GM19397 (cell line): ENCODE measurements at regions not wholly inside any gene's neighbourhood (a gene's known extent, or its start where the extent isn't known, plus 50 kb on each side); places are given as distances from the start of the nearest gene placed in this dataset.
"Not testable (repeated sequence)": the region's sequence is repeated elsewhere in the genome, so short reads cannot be mapped to it uniquely, and the experiment has no call there.

Experiments
- ATAC-seq: cut with Tn5 transposase; IDR thresholded peaks from one replicate; pipeline ENCODE4 v1.9.1; 2021; ENCODE audit warnings: mild to moderate bottlenecking, moderate library complexity; ENCODE audit not compliant: unreplicated experiment

DNA sequence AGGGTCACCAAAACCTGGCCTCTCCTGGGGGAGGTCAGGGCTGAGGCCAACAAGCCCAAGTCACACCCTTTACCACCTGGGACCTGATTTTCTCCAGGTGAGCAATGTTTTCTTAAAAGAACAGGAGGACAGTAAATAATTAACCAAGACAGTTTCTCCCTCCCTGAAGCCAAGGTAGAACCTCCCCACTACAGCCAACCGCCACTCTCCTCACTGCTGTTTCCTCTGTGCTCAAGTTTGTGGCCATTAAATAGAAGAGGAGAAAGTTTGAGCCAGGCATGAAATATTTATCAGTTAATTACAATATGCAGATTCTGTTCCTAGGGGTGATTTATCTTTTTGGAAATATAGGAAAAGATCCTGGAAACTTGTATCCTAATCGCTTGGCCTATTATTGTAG is 150.6 kb upstream of the ANKRD20A1 start:
- ATAC-seq, result not testable (repeated sequence)

DNA sequence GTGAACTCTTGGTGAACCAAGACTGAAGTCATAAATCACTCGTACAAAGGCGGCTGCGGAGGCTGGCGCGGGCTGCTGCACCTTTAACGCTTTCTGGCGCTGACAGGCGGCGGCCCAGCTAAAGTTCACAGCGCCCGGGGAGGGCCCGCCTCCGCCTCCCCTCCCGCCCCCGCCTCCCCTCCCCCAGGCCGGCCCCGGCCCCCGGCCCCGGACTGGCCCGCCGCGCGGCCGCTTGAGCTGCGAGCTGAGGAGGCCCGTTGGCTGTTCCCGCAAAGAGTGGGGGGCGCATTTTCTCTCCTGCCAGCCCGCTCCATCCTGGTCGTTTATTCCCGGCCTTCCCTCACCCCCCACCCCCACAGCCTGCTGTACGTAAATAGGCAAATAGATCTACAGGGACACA is 147.3 kb upstream of the ANKRD20A1 start:
- ATAC-seq, result not testable (repeated sequence)

DNA sequence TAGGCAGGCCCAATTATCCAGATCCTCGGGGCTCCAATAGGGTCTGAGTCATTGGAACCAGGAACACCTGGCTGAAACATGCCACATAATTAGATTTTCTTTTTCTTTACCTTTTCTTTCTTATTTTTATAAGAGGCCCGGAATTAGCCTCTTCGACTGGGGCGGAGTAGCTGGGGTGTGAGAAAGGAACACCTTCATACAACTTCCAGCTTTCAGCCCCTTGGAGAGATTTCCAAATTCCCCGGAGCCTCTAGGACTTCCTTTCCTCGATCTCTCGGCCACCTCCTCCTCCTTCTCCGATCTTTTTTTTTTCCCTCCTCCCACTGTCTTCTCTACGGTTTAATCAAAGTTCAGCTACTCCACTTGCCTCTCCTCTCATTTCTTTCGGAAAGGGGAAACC is 146.8 kb upstream of the ANKRD20A1 start:
- ATAC-seq, result not testable (repeated sequence)

GRCh38 chr9:67712956-67713355 is 145.8 kb upstream of the ANKRD20A1 start:
- ATAC-seq, result not testable (repeated sequence)

GRCh38 chr9:67717830-67718388 is 140.8 kb upstream of the ANKRD20A1 start:
- not testable (repeated sequence) for ATAC-seq

GRCh38 chr9:67720491-67720890 is 138.2 kb upstream of the ANKRD20A1 start:
- not testable (repeated sequence) for ATAC-seq

DNA sequence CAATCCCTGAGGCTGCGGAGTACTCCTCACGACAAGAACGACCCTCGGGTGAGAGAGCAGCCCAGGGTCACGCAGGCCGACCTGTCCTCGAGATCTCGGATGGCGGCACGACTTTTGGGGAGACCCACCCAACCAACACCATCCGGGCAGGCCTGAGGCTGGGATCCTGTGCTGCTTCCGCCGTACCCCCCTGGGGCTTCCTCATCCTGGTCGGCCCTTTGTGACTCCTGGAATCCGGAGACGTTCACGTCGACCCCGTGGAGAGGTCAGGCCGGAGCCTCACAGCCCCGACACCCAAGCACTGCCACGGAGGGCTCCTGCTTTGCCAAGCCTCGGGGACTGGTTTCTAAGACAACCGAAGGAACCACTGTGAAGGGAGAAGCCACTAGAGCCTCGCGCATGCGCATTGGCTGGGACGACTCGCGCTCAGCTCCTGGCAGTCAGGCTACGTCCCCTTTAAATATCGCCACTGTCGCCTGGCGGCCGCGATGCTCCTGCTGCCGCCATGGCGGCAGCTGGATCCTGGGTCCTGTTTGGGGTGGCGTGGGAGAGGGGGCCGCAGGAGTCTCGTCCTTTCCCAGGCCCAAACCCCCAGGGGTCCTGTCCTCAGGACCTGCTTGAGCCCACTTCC is 136.2 kb upstream of the ANKRD20A1 start:
- peak; percentile 80 for ATAC-seq

- ATAC-seq, result not testable (repeated sequence)
These were observed 135.5 kb upstream of the ANKRD20A1 start for GRCh38 chr9:67723185-67723584.

- not testable (repeated sequence) for ATAC-seq
These were observed 133.8 kb upstream of the ANKRD20A1 start for GRCh38 chr9:67724885-67725284.

DNA sequence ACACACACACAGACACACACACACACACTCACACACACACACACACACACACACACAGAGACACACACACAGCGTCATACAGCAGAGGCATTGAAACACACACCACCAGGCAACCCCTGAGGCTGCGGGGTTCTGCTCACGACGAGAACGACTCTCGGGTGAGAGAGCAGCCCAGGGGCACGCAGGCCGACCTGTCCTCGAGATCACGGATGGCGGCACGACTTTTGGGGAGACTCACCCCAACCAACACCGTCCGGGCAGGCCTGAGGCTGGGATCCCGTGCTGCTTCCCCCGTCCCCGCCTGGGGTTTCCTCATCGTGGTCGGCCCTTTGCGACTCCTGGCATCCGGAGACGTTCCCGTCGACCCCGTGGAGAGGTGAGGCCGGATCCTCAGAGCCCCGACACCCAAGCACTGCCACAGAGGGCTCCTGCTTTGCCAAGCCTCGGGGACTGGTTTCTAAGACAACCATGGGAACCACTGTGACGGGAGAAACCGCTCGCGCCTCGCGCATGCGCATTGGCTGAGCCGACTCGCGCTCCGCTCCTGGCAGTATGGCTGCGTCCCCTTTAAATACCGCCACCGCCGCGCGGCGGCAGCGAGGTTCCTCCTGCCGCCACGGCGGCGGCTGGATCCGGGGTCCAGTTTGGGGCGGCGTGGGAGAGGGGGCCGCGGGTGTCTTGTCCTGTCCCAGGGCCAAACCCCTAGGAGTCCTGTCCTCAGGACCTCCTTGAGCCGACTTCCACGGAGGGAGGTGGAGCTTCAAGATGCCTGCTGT is 132.3 kb upstream of the ANKRD20A1 start:
- peak; percentile 56 for ATAC-seq

DNA sequence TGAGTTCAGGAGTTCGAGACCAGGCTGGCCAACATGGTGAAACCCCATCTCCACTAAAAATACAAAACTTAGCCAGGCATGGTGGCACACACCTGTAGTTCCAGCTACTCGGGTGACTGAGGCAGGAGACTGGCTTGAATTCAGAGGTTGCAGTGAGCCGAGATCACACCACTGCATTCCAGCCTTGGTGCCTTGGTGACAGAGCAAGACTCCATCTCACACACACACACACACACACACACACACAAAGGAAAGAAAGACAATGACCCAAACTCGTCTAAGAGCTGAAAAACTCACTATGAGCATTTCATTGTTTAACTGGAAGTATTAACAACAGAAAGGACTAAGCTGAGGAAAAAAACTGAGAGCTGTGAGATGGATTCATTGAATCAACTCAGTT is 95.6 kb upstream of the ANKRD20A1 start:
- ATAC-seq, result not testable (repeated sequence)

DNA sequence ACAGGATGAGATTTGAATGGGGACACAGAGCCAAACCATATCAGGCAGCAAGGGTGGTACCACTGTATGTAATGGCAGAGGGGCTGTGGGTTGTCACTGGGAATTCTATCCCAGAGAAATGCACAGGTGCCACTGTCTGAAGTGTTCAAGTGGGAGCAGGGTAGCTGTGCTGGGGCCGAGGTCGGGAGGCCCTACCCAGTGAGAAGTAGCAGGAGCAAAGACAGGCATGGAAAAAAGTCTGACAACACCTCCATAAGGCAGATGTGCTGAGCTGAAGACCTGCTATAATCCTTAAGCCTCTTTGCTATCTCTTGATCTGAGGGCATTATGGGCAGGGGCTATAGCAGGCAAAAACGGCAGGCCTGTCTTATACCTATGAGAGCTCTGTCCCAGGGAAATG is 86.9 kb upstream of the ANKRD20A1 start:
- ATAC-seq, result not testable (repeated sequence)

DNA sequence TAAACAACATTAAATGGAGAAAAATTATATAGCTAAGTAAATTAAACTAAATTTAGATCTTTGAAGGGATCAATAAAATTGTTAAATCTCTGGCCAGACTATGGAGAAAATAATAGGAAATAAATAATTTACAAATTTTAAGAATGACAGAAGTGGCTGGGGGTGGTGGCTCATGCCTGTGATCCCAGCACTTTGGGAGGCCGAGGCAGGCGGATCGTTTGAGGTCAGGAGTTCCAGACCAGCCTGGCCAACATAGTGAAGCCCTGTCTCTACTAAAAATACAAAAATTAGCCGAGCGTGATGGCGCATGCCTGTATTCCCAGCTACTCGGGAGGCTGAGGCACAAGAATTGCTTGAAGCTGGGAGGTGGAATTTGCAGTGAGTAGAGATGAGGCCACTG is 58.6 kb upstream of the ANKRD20A1 start:
- not testable (repeated sequence) for ATAC-seq
